ENCODE measurements at regions not wholly inside any gene's neighbourhood (a gene's known extent, or its start where the extent isn't known, plus 50 kb on each side); places are given as distances from the start of the nearest gene placed in this dataset.

DNA sequence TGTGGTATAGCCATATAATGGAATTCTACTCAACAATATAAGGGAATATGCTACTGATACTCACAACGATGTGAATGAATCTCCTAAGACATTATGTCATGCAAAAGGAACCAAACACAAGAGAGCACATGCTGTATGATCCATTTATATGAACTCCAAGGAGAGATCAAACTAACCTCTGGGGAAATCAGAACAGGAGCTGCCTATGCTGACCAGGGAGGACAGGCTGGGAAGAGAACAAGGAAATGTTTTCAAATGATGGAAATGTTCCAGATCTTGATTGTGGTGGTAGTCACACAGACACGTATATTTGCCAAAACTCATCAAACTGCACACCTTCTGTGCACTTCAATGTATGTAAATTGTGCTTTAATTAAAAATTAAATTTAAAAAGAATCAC lies 175.3 kb downstream of the BCOR start:
- Histone ChIP-seq H3K4me2 (ENCODE audit: low read depth, low read length, poor library complexity, severe bottlenecking) (no peak overlapping the region), H4K20me1 (ENCODE audit: low read depth, low read length) (no peaks in the 10 kb centered on the region), H3K4me3 (ENCODE audit: insufficient read depth, low read length, poor library complexity, severe bottlenecking) (no peak overlapping the region), H3K9me3 (ENCODE audit: insufficient read depth, low read length) (no peaks in the 10 kb centered on the region), H3K9ac (ENCODE audit: low read length) (no peak overlapping the region), H3K79me2 (ENCODE audit: insufficient read depth, low read length) (no peaks in the 10 kb centered on the region), H3K27ac (ENCODE audit: low read depth, low read length) (no peak overlapping the region), H3F3A (ENCODE audit: insufficient read depth) (no peaks in the 10 kb centered on the region), H3K27me3 (ENCODE audit: low read length) (no peaks in the 10 kb centered on the region), H3K9me2 (replicated peaks; ENCODE audit: insufficient read depth, low read length) (no peaks in the 10 kb centered on the region), H3K36me3 (ENCODE audit: low read length) (no peaks in the 10 kb centered on the region), H2AFZ (ENCODE audit: low read depth, low read length, severe bottlenecking) (no peak overlapping the region)
- TF ChIP-seq, protein P1, sequence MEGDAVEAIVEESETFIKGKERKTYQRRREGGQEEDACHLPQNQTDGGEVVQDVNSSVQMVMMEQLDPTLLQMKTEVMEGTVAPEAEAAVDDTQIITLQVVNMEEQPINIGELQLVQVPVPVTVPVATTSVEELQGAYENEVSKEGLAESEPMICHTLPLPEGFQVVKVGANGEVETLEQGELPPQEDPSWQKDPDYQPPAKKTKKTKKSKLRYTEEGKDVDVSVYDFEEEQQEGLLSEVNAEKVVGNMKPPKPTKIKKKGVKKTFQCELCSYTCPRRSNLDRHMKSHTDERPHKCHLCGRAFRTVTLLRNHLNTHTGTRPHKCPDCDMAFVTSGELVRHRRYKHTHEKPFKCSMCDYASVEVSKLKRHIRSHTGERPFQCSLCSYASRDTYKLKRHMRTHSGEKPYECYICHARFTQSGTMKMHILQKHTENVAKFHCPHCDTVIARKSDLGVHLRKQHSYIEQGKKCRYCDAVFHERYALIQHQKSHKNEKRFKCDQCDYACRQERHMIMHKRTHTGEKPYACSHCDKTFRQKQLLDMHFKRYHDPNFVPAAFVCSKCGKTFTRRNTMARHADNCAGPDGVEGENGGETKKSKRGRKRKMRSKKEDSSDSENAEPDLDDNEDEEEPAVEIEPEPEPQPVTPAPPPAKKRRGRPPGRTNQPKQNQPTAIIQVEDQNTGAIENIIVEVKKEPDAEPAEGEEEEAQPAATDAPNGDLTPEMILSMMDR (IDR thresholded peaks at IDR 0.05; ENCODE audit: insufficient read depth, low read length, poor library complexity, severe bottlenecking): no peak
- no peak for TF ChIP-seq EZH2phosphoT487 (conservative IDR thresholded peaks at IDR 0.05; ENCODE audit: low read length)

DNA sequence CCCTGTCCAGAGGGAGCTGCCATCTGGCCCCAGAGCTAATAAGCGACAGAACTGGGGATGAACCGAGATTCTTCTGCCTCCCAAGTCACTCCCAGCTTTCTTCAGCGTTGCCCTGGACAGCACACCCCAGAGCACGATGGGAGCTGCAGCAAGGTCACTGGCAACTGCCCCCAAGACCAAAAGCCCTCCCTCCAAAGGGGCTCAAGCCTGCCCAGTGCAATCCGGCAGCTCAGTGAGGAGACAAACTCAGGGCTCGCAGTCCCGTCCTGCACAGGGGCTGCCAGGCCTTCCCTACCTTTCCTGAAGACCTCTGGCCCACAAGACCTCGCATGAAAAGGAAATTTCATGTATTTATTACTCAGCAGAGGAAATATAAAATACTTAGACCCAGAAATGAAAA lies 174.8 kb downstream of the BCOR start:
- Histone ChIP-seq H3F3A (ENCODE audit: insufficient read depth) (no peaks in the 10 kb centered on the region), H3K4me2 (ENCODE audit: low read depth, low read length, poor library complexity, severe bottlenecking) (no peak overlapping the region), H3K79me2 (ENCODE audit: insufficient read depth, low read length) (no peaks in the 10 kb centered on the region), H4K20me1 (ENCODE audit: low read depth, low read length) (no peaks in the 10 kb centered on the region), H3K27me3 (ENCODE audit: low read length) (no peaks in the 10 kb centered on the region), H3K36me3 (ENCODE audit: low read length) (no peaks in the 10 kb centered on the region), H3K9ac (ENCODE audit: low read length) (no peak overlapping the region), H3K27ac (ENCODE audit: low read depth, low read length) (no peak overlapping the region), H2AFZ (ENCODE audit: low read depth, low read length, severe bottlenecking) (no peak overlapping the region), H3K9me2 (replicated peaks; ENCODE audit: insufficient read depth, low read length) (no peaks in the 10 kb centered on the region), H3K4me3 (ENCODE audit: insufficient read depth, low read length, poor library complexity, severe bottlenecking) (no peak overlapping the region), H3K9me3 (ENCODE audit: insufficient read depth, low read length) (no peaks in the 10 kb centered on the region)
- TF ChIP-seq, protein P1 (IDR thresholded peaks at IDR 0.05; ENCODE audit: insufficient read depth, low read length, poor library complexity, severe bottlenecking): no peak
- no peak for TF ChIP-seq EZH2phosphoT487 (conservative IDR thresholded peaks at IDR 0.05; ENCODE audit: low read length)

DNA sequence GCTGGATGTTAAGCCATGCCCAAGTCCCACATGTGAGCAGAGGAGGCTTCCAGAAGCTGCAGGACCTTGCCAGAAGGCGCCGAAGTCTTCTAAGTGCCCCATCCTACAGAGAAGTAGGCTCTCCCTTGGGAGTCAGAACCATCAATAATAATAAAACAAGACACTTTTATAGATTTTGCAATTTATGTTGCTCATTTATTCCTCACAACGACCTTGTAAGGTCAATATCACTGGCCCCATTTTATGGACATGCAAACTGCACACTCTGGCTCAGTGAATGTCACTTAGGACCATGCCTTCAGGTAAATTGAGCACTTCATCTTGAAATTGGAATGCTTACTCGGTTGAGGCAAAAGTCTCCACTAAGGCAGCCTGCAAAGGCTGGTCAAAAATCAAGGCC lies 170.4 kb downstream of the BCOR start:
- H3K27ac ChIP-seq (ENCODE audit: low read depth, low read length): no peak overlapping the region
- no peaks in the 10 kb centered on the region for H3F3A ChIP-seq (ENCODE audit: insufficient read depth)
- no peaks in the 10 kb centered on the region for H3K36me3 ChIP-seq (ENCODE audit: low read length)
- TF ChIP-seq, protein P1 (IDR thresholded peaks at IDR 0.05; ENCODE audit: insufficient read depth, low read length, poor library complexity, severe bottlenecking): no peak
- TF ChIP-seq EZH2phosphoT487 (conservative IDR thresholded peaks at IDR 0.05; ENCODE audit: low read length): no peak
- H3K4me2 ChIP-seq (ENCODE audit: low read depth, low read length, poor library complexity, severe bottlenecking): no peak overlapping the region
- H3K79me2 ChIP-seq (ENCODE audit: insufficient read depth, low read length): no peaks in the 10 kb centered on the region
- no peaks in the 10 kb centered on the region for H3K27me3 ChIP-seq (ENCODE audit: low read length)
- no peaks in the 10 kb centered on the region for H4K20me1 ChIP-seq (ENCODE audit: low read depth, low read length)
- no peak overlapping the region for H3K9ac ChIP-seq (ENCODE audit: low read length)
- no peaks in the 10 kb centered on the region for H3K9me3 ChIP-seq (ENCODE audit: insufficient read depth, low read length)
- H3K9me2 ChIP-seq (replicated peaks; ENCODE audit: insufficient read depth, low read length): no peaks in the 10 kb centered on the region
- no peak overlapping the region for H2AFZ ChIP-seq (ENCODE audit: low read depth, low read length, severe bottlenecking)
- H3K4me3 ChIP-seq (ENCODE audit: insufficient read depth, low read length, poor library complexity, severe bottlenecking): no peak overlapping the region
